Left renal pelvis (tissue), 4 donors: ENCODE measurements at regions not wholly inside any gene's neighbourhood (a gene's known extent, or its start where the extent isn't known, plus 50 kb on each side); places are given as distances from the start of the nearest gene placed in this dataset.
"Not testable (repeated sequence)": the region's sequence is repeated elsewhere in the genome, so short reads cannot be mapped to it uniquely, and the experiment has no call there.

ENCODE experiments used
- DNase-seq, 4 donors: peaks; one replicate each; pipeline ENCODE4 v3.0.0-alpha.2; 2013; ENCODE audit warnings: low read depth in 4 of 4, low spot score in 3 of 4

GRCh38 chr5:166880456-166880855, 1411.0 kb upstream of the WWC1 start:
- no peak for DNase-seq

DNA sequence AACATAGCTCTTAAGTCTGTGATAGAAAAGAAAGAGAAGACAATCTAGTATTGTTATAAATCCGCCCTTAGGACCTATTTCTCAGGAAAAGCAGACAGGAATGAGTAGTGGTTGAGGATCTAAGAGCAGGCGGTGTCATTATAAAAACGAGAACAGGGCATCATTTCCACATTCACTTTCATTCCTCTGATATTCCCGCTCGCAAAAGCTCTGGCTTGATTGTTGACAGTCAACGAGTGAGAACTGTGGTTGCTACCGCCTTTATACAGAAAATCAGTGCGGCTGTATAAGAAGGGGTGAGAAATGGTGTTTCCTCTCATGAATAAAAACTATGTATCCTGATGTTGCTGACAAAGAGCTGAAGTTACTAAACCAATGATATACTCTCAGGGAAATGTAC, 1409.6 kb upstream of the WWC1 start:
- no peak for DNase-seq

- DNase-seq, result no peak
Observed at GRCh38 chr5:166883016-166883415, 1408.4 kb upstream of the WWC1 start.

- DNase-seq, result no peak
Observed at GRCh38 chr5:166898166-166898565, 1393.3 kb upstream of the WWC1 start.

GRCh38 chr5:166899343-166899742, 1392.1 kb upstream of the WWC1 start:
- no peak for DNase-seq

- no peak for DNase-seq
Observed at GRCh38 chr5:166904571-166904970, 1386.9 kb upstream of the WWC1 start.

GRCh38 chr5:166906991-166907713, 1384.3 kb upstream of the WWC1 start:
- no peak for DNase-seq

DNA sequence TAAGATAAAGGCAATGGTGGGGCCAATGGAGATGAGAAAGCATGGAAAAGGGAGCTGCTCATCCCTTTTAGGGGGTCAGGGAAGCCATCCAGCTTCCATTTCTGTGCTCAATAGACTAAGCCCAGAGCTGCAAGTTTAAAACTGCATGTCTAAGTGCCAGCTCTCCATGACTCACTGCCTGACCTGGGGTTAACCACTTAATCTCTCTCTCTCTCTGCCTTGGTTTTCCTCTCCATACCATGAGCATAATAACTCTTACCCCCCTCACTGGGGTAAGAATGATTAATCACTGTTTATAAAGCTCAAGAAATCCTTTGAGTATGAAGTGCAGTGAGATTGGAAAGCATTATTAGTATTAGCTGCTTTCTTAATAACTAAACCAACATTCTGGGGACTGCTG, 1382.4 kb upstream of the WWC1 start:
- DNase-seq, result no peak

DNA sequence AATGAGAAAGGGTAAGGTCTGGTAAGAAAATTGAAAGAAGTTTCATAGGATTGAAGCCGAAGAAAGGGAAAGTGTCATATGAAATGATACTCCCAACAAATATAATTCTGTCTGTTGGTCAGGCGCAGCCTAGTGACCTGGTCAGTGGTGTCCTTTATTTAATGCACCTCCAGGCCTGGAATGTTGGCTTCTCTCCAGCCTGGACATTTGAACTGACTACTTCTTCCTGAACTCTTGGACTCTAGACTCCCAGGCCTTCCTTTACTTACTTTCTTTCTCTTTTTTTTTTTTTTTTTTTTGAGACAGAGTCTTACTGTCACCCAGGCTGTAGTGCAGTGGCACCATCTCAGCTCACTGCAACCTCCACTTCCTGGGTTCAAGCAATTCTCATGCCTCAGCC, 1381.5 kb upstream of the WWC1 start:
- peak in 1 of 4 donors; percentile 3 for DNase-seq

GRCh38 chr5:166910995-166911394, 1380.5 kb upstream of the WWC1 start:
- no peak for DNase-seq

DNA sequence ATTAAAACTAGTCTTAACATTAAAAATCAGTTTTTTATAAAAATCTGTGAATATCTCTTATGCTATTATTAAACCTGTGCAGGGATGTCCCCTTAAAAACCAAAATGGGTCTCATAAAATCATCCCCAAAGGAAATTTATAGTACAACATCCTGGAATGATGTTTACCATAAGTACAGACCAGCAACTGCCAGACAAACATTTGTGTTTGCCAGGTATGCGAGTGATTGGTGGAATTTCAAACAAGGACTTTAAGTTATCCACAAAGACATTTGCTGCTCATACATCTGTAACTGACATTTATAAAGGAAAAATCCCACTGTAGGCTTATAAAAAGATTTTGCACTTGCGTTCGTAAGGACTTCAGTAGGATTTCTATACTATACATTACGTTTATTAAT, 1375.4 kb upstream of the WWC1 start:
- no peak for DNase-seq

GRCh38 chr5:166926138-166926537, 1365.3 kb upstream of the WWC1 start:
- DNase-seq, result no peak

- DNase-seq, result not testable (repeated sequence)
Observed at GRCh38 chr5:166926806-166927475, 1364.5 kb upstream of the WWC1 start.

DNA sequence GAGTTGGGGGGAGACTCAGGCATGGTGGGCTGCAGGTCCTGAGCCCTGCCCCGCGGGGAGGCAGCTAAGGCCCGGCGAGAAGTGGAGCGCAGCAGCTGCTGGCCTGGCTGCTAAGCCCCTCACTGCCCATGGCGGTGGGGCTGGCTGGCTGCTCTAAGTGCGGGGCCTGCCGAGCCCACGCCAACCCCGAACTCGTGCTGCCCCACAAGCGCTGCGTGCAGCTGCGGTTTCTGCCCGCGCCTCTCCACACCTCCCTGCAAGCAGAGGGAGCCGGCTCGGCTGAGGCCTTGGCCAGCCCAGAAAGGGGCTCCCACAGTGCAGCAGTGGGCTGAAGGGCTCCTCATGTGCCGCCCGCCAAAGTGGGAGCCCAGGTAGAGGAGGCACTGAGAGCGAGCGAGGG, 1355.1 kb upstream of the WWC1 start:
- DNase-seq, result no peak

- DNase-seq, result no peak
Observed at GRCh38 chr5:166938071-166938470, 1353.4 kb upstream of the WWC1 start.

GRCh38 chr5:166942948-166943347, 1348.5 kb upstream of the WWC1 start:
- no peak for DNase-seq

DNA sequence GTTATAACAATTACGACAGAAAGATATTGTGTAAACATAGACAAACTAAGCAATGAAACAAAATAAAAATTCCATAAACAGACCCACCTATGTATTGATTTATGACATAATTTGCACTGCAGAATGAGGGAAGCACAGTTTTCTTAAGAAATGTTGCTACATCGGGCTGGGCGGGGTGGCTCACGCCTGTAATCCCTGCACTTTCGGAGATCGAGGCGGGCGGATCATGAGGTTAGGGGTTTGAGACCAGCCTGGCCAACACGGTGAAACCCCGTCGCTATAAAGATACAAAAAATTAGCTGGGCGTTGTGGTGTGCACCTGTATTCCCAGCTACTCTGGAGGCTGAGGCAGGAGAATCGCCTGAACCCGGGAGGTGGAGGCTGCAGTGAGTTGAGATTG, 1344.4 kb upstream of the WWC1 start:
- DNase-seq, result no peak

- DNase-seq, result no peak
Observed at GRCh38 chr5:166948679-166949078, 1342.8 kb upstream of the WWC1 start.

- no peak for DNase-seq
Observed at GRCh38 chr5:166952048-166952447, 1339.4 kb upstream of the WWC1 start.

- no peak for DNase-seq
Observed at GRCh38 chr5:166957782-166958181, 1333.7 kb upstream of the WWC1 start.

- no peak for DNase-seq
Observed at GRCh38 chr5:166959766-166960165, 1331.7 kb upstream of the WWC1 start.

- no peak for DNase-seq
Observed at GRCh38 chr5:166961028-166961427, 1330.4 kb upstream of the WWC1 start.
